ENCODE measurements at regions not wholly inside any gene's neighbourhood (a gene's known extent, or its start where the extent isn't known, plus 50 kb on each side); places are given as distances from the start of the nearest gene placed in this dataset.

DNA sequence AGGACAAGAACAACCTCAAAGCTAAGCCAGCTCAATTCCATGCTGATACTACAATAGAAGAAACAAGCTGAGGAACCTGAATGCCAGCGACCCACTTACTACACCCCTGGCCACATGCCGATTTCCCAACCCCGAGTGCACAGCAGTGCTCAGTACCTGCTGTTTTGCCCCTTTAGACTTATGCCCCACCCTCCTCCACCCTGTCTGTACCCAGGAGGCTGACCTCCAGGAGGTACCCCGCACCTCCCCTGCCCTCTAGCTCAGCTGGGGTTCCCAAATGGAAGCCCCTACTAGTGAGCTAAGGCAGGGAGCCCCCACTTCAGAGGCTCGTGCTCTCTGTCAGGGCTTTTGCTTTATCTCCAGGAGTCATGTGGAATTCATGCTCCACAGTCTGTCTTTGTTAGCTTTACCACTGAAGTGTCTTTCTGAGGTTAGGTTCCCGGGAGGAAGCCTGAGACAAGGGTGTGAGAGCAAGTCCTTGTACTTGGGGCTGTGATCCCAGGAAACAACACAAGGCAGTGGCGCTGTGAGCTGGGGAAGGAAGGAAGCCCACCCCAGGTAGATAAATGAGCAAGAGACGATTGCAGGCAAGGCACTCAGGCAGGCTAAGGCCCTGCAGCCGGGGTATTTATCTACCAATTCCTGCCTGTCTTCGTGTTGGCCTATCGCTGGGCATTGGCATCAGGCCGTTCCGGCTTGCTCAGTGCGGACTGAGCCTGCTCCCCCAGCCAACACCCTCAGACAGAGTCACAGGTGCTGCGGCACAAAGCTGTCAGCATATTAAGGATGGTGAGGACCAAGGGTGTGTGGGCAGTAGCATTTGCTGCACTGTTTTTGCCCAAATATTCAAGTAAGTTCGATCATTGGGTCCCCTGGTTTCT is 220.5 kb downstream of the CYP26B1 start:
- TF ChIP-seq POLR2A (IDR thresholded peaks at IDR 0.05) (no peak), EP300 (IDR thresholded peaks at IDR 0.05) (no peak), POLR2AphosphoS5 (IDR thresholded peaks at IDR 0.05) (no peak)
- TF ChIP-seq, protein P1, sequence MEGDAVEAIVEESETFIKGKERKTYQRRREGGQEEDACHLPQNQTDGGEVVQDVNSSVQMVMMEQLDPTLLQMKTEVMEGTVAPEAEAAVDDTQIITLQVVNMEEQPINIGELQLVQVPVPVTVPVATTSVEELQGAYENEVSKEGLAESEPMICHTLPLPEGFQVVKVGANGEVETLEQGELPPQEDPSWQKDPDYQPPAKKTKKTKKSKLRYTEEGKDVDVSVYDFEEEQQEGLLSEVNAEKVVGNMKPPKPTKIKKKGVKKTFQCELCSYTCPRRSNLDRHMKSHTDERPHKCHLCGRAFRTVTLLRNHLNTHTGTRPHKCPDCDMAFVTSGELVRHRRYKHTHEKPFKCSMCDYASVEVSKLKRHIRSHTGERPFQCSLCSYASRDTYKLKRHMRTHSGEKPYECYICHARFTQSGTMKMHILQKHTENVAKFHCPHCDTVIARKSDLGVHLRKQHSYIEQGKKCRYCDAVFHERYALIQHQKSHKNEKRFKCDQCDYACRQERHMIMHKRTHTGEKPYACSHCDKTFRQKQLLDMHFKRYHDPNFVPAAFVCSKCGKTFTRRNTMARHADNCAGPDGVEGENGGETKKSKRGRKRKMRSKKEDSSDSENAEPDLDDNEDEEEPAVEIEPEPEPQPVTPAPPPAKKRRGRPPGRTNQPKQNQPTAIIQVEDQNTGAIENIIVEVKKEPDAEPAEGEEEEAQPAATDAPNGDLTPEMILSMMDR (IDR thresholded peaks at IDR 0.05) = no peak

Data from stomach (tissue), 4 donors.